Adipocyte (in vitro differentiated cells): ENCODE measurements at regions not wholly inside any gene's neighbourhood (a gene's known extent, or its start where the extent isn't known, plus 50 kb on each side); places are given as distances from the start of the nearest gene placed in this dataset.
"Not testable (repeated sequence)": the region's sequence is repeated elsewhere in the genome, so short reads cannot be mapped to it uniquely, and the experiment has no call there.

Experiments
- DNase-seq: peaks from one replicate; pipeline ENCODE4 v3.0.0-alpha.2; 2015; ENCODE audit warnings: low read depth
- H3K27me3 ChIP-seq: replicated peaks from 2 replicates; pipeline ENCODE4 v1.7.0; 2013; ENCODE audit warnings: mild to moderate bottlenecking, low read length, moderate library complexity; ENCODE audit not compliant: control insufficient read depth, insufficient read depth
- H3K36me3 ChIP-seq: 2 replicates; pipeline ENCODE4 v1.7.0; 2013; ENCODE audit warnings: low read length, mild to moderate bottlenecking, moderate library complexity; ENCODE audit not compliant: control insufficient read depth, insufficient read depth, severe bottlenecking
- H3K4me1 ChIP-seq: 2 replicates; pipeline ENCODE4 v1.7.0; 2013; ENCODE audit warnings: mild to moderate bottlenecking, low read length, moderate library complexity; ENCODE audit not compliant: control insufficient read depth, insufficient read depth
- H3K4me3 ChIP-seq: 2 replicates; pipeline ENCODE4 v1.7.0; 2013; ENCODE audit warnings: mild to moderate bottlenecking, low read length, moderate library complexity
- H3K9ac ChIP-seq: 2 replicates; pipeline ENCODE4 v1.7.0; 2013; ENCODE audit warnings: mild to moderate bottlenecking, low read length, moderate library complexity
- H3K9me3 ChIP-seq: 2 replicates; pipeline ENCODE4 v1.7.0; 2013; ENCODE audit warnings: mild to moderate bottlenecking, low read length, moderate library complexity; ENCODE audit not compliant: control insufficient read depth

GRCh38 chr6:112511441-112511840, 164.3 kb downstream of the RFPL4B start:
- H3K36me3 ChIP-seq = no peaks in the 10 kb centered on the region
- no peaks in the 10 kb centered on the region for H3K27me3 ChIP-seq
- no peak for DNase-seq
- no peaks in the 10 kb centered on the region for H3K4me1 ChIP-seq
- peaks cover 10% of the 10 kb centered on the region for H3K9me3 ChIP-seq
- H3K4me3 ChIP-seq = no peak overlapping the region
- no peak overlapping the region for H3K9ac ChIP-seq

GRCh38 chr6:112513175-112513574, 166.0 kb downstream of the RFPL4B start:
- Histone ChIP-seq H3K9me3 (peaks cover 10% of the 10 kb centered on the region), H3K4me3 (no peak overlapping the region)

GRCh38 chr6:112522587-112522986, 175.5 kb downstream of the RFPL4B start:
- Histone ChIP-seq H3K9me3 (no peaks in the 10 kb centered on the region), H3K36me3 (no peaks in the 10 kb centered on the region), H3K9ac (no peak overlapping the region), H3K27me3 (no peaks in the 10 kb centered on the region), H3K4me3 (no peak overlapping the region), H3K4me1 (no peaks in the 10 kb centered on the region)
- no peak for DNase-seq

More at GRCh38 chr6:112513175-112513574, 166.0 kb downstream of the RFPL4B start:
- Histone ChIP-seq H3K36me3 (no peaks in the 10 kb centered on the region), H3K4me1 (no peaks in the 10 kb centered on the region), H3K9ac (no peak overlapping the region), H3K27me3 (no peaks in the 10 kb centered on the region)
- DNase-seq = no peak

- Histone ChIP-seq H3K4me1 (no peaks in the 10 kb centered on the region), H3K9ac (no peak overlapping the region)
- no peak for DNase-seq
Observed at GRCh38 chr6:112524071-112524470, 176.9 kb downstream of the RFPL4B start.

GRCh38 chr6:112525749-112526148, 178.6 kb downstream of the RFPL4B start:
- H3K9me3 ChIP-seq = no peaks in the 10 kb centered on the region
- no peak for DNase-seq
- no peaks in the 10 kb centered on the region for H3K36me3 ChIP-seq

More at GRCh38 chr6:112524071-112524470, 176.9 kb downstream of the RFPL4B start:
- H3K4me3 ChIP-seq = no peak overlapping the region
- H3K9me3 ChIP-seq = no peaks in the 10 kb centered on the region
- H3K36me3 ChIP-seq = no peaks in the 10 kb centered on the region
- no peaks in the 10 kb centered on the region for H3K27me3 ChIP-seq

GRCh38 chr6:112526594-112526993, 179.5 kb downstream of the RFPL4B start:
- Histone ChIP-seq H3K9me3 (no peaks in the 10 kb centered on the region), H3K36me3 (no peaks in the 10 kb centered on the region), H3K4me3 (no peak overlapping the region), H3K27me3 (no peaks in the 10 kb centered on the region), H3K9ac (no peak overlapping the region), H3K4me1 (no peaks in the 10 kb centered on the region)
- no peak for DNase-seq

More at GRCh38 chr6:112525749-112526148, 178.6 kb downstream of the RFPL4B start:
- Histone ChIP-seq H3K4me1 (no peaks in the 10 kb centered on the region), H3K9ac (no peak overlapping the region), H3K4me3 (no peak overlapping the region), H3K27me3 (no peaks in the 10 kb centered on the region)

GRCh38 chr6:112528306-112528705, 181.2 kb downstream of the RFPL4B start:
- H3K4me1 ChIP-seq, H3K9ac ChIP-seq, H3K36me3 ChIP-seq, H3K9me3 ChIP-seq, H3K4me3 ChIP-seq, DNase-seq, H3K27me3 ChIP-seq: not testable (repeated sequence)

- Histone ChIP-seq H3K27me3 (no peaks in the 10 kb centered on the region), H3K36me3 (no peaks in the 10 kb centered on the region), H3K9ac (no peak overlapping the region), H3K4me1 (no peaks in the 10 kb centered on the region), H3K9me3 (no peaks in the 10 kb centered on the region), H3K4me3 (no peak overlapping the region)
- DNase-seq = no peak
Observed at GRCh38 chr6:112535816-112536215, 188.7 kb downstream of the RFPL4B start.

- H3K4me1 ChIP-seq = no peaks in the 10 kb centered on the region
- H3K36me3 ChIP-seq = no peaks in the 10 kb centered on the region
- H3K9ac ChIP-seq = no peak overlapping the region
- peak; percentile 30 for DNase-seq
- H3K4me3 ChIP-seq = no peak overlapping the region
- H3K9me3 ChIP-seq = peaks cover 3% of the 10 kb centered on the region
- no peaks in the 10 kb centered on the region for H3K27me3 ChIP-seq
Observed at GRCh38 chr6:112539355-112539754, 192.2 kb downstream of the RFPL4B start.

- not testable (repeated sequence) for H3K9me3 ChIP-seq, DNase-seq, H3K4me1 ChIP-seq, H3K4me3 ChIP-seq, H3K36me3 ChIP-seq, H3K27me3 ChIP-seq, H3K9ac ChIP-seq
Observed at GRCh38 chr6:112541847-112542246, 194.7 kb downstream of the RFPL4B start.

- DNase-seq = peak; percentile 14
- H3K4me1 ChIP-seq, H3K36me3 ChIP-seq: not testable (repeated sequence)
Observed at GRCh38 chr6:112547321-112548085, 200.4 kb downstream of the RFPL4B start.

GRCh38 chr6:112549749-112550148, 202.6 kb downstream of the RFPL4B start:
- Histone ChIP-seq H3K9ac (no peak overlapping the region), H3K4me1 (no peaks in the 10 kb centered on the region), H3K9me3 (peaks cover 3% of the 10 kb centered on the region), H3K4me3 (no peak overlapping the region), H3K36me3 (no peaks in the 10 kb centered on the region), H3K27me3 (no peaks in the 10 kb centered on the region)
- no peak for DNase-seq

More at GRCh38 chr6:112547321-112548085, 200.4 kb downstream of the RFPL4B start:
- H3K4me3 ChIP-seq, H3K9ac ChIP-seq, H3K9me3 ChIP-seq, H3K27me3 ChIP-seq: not testable (repeated sequence)
